ENCODE measurements at regions not wholly inside any gene's neighbourhood (a gene's known extent, or its start where the extent isn't known, plus 50 kb on each side); places are given as distances from the start of the nearest gene placed in this dataset.

GRCh38 chr9:1429297-1429696, 379.1 kb downstream of the DMRT2 start:
- DNase-seq (ENCODE audit: low read depth) = peak; percentile 43

DNA sequence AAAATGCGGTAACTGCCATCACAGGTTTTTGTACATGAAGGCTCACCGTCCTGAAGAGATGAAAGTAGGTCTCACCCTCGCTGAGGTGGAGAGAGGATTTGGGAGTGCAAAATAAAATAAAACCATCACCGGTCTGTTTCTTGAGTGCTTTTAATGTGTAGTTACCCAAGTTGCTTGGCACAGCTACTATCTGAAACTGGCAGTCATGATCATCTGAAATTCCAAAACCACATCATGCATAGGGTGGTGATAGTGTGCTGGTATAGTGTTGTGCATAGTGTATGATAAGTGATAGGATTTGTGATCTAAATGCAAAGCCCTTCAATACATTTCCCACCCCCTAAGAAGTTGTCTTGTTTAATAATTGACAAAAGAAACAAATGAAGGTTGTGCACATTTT, 381.3 kb downstream of the DMRT2 start:
- no peak for DNase-seq (ENCODE audit: low read depth)

DNA sequence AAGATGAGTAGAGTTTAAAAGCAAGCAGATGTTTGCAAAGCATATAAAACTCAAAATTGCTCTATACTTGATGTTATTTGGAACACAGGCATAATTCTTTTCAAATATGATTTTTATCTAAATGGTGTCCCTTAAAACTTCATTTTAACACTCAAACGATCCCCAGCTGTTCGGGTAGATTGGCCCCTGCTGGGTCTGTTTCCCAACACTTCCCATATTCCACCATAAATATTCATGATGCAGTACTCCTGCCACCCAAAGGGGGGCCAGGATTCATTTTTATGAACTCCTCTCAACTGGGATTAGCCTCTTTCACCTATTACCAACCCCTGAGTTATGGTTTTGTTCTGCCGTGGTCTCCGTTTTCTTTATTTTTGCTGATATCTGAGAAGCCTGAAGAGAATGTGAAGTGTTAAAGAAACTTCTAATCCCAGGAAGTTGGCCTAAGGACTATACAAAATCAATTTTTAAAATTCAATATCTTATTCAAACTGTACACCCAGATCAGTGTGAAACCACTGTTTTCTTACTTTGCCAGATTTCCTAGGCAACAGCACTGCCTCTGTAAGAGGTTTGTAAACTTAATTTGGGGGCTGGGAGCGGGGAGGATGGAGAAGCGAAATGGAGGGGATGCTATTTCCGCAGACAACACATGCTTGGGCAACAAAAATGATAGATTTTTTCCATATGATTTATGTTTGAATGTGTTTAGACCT, 384.1 kb downstream of the DMRT2 start:
- DNase-seq (ENCODE audit: low read depth) = peak; percentile 8

- DNase-seq (ENCODE audit: low read depth) = no peak
Measured at GRCh38 chr9:1434811-1435210, 384.7 kb downstream of the DMRT2 start.

DNA sequence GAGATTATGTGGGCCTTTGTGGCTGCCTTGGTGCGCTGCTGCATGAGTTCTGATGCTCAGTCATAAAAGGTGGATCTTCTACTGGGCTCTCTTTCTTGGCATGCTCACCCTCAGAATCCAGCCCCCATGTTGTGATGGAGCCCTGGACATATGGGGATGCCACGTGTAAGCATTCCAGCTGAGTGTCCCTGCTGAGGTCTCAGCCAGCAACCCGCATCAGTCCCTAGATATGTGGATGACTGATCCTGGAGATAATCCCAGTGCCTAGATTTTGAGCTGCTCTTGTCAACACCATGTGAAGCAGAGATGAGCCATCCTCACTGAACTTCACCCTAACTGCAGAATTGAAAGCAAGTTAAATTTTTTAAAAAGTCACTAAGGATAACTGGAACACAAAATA, 390.1 kb downstream of the DMRT2 start:
- no peak for DNase-seq (ENCODE audit: low read depth)

- no peak for DNase-seq (ENCODE audit: low read depth)
Measured at GRCh38 chr9:1442105-1442504, 391.9 kb downstream of the DMRT2 start.

DNA sequence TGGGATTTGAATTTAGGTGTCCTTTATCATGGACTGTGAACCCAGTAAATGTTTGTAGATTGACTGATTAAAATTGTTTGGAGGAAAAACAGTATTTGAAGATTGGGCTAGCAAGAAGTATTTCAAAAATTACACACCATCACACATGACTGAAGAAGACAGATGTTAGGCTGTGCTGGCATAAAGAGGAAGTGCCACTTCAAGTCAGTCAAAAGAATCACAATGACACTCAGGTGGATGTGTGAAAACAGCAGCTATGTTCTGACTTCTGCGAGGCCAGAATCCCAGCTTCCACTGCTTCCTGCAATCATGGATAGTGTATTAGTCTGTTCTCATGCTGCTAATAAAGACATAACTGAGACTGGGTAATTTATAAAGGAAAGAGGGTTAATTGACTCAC, 393.3 kb downstream of the DMRT2 start:
- no peak for DNase-seq (ENCODE audit: low read depth)

DNA sequence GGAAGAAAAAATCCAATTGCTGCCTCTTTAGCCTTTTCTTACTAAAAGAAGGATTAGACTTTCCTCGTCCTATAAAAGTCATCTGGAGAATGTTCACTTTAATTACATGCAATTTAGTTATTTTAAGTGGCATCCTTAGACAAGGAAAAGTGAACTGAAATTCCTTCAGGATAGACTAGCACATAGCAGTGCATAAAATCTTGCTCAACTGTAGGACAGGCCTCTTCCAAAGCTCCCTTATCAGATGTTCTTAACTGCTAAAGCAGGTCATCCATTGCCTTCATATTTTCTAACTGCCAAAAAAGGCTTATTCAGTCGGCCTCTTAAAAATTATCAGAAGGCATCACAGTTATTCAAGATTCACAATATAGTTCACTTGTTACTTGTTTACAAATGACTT, 396.5 kb downstream of the DMRT2 start:
- no peak for DNase-seq (ENCODE audit: low read depth)

DNA sequence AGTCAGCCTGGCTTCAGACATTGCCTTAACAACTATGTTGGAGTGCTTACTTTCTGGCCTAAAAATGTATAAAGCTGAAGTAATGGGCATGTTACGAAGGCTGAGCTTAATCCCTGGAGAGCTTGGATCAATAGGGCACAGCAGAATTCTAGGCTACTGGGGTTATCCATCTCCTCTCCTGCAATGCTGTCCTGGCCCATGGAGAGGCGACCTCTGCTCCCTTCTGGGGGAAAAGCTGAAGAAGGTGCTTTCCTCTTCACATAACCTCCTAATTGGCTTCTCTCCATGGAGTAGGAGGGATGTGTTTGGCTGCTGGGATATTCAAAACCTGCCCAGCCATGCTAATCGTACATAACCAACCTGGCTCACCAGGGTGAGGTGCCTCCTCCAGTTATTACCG, 403.5 kb downstream of the DMRT2 start:
- no peak for DNase-seq (ENCODE audit: low read depth)

- no peak for DNase-seq (ENCODE audit: low read depth)
Measured at GRCh38 chr9:1454211-1454610, 404.1 kb downstream of the DMRT2 start.

DNA sequence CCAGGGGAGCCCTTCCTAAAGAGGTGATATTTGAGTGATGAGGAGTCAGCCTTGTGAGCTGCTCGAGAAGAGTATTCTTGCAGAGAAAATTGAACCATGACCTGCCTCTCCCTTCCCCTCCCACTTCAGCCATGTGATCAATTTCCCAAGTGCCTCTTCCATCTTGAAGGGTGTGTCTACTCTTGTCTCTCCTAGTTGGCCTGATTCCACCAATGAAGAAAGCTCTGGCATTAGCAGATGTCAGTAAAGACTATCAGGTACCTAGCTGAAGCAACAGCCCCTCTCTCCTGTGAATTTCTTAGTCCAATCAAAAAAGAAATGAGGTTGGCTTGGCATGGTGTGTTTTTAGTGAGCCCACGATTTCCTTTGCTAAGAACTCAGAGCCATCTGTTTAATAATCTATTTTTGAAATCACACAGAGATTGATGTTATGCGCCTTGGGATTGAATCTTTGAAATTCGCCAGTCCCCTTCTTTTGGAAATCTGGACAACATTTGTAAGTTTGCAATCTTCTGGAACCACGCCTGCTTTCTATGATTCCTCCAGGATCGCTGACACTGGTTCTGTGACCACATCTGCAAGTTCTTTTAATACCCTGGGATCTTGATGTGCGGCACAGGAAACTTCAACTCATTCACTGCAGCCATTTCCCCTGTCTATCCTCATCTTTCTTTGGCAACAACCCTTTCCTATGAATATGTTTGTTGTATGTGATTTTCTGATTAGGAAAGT, 404.6 kb downstream of the DMRT2 start:
- no peak for DNase-seq (ENCODE audit: low read depth)

DNA sequence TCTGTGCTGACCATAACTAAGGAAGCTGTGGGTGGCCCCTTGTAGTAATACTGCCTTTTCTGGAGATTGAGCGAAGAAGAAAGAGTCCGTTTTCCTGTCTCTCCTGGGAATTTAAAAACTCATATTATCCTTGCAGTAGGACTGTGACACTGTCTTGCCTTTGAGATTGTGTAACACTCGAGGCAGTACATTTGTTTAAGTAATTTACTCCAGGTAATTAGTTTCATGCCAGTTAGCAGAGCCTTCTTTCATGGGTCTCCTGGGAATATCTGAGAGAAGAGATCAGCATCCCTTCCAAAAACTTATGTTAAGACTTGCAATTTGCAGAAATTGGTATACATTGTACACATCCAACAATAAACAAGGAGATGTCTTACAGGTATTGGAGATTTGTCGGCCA, 405.6 kb downstream of the DMRT2 start:
- DNase-seq (ENCODE audit: low read depth) = no peak

GRCh38 chr9:1456301-1457024, 406.3 kb downstream of the DMRT2 start:
- no peak for DNase-seq (ENCODE audit: low read depth)

- no peak for DNase-seq (ENCODE audit: low read depth)
Measured at GRCh38 chr9:1457460-1457859, 407.3 kb downstream of the DMRT2 start.

DNA sequence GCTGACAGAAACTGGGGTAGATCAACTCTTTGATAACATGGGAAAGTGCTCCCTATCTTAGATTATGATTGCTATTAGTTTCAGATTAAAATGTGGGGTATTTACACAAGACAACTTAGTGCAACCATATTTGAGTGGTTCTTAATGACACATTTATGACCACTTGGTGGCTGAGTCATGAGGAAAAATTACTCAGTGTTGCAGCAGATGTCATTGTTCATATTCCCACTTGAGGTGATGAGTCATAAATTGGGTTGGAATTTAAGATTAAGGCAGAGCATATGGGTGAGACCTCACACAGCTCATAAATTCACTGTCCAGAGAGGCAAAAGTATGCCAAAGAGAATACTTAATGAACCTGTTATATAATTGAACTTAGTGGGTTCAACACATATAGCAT, 408.3 kb downstream of the DMRT2 start:
- peak; percentile 93 for DNase-seq (ENCODE audit: low read depth)

DNA sequence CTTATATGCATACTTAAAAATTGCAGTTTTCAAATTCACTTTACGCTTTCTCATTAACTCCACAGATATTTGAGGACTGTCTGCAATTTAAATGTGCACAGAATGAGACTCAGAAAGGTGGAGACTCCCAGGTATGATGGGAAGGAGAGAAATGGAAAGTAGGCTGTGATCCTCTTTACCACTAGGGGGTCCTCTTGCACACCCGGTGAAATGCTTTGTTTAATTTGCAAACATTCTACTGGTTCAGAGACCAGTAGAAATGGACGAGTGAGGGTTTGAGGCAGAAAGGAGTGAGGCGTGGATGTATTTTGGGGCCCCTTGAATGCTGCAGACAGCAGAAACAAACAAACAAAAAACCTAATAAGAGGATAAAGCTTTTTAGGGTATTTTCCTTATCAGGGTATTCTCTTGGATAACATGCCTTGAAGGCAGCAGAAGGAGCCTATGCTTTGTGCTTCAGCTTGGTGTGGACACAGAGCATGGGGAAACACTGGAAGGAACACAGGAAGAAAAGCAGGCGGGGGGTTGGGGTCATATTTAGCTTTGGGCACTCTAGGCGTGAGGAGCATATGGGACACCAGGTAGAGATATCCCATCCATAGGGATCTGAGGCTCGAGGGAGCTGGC, 410.1 kb downstream of the DMRT2 start:
- DNase-seq (ENCODE audit: low read depth) = peak; percentile 37

DNA sequence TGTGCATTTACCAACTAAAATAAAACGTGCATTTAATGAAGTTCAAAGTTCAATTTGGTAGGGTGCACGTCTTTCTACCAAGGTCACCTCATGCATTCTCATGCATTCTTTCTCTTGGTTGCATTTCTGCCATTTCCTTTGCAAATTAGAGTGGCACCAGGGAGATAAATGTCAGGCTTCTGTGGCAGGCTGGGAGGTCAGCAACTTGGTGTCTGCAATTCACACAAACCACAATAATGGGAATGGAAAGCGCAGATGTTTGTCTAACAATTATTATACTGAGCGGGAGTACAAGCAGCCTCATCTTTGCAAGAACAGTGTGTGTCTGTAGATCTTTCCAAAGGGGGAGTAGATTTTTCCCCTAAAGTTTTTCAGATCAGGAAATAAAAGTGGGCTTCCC, 411.7 kb downstream of the DMRT2 start:
- DNase-seq (ENCODE audit: low read depth) = no peak

- DNase-seq (ENCODE audit: low read depth) = peak; percentile 19
Measured at GRCh38 chr9:1462626-1463308, 412.6 kb downstream of the DMRT2 start.

DNA sequence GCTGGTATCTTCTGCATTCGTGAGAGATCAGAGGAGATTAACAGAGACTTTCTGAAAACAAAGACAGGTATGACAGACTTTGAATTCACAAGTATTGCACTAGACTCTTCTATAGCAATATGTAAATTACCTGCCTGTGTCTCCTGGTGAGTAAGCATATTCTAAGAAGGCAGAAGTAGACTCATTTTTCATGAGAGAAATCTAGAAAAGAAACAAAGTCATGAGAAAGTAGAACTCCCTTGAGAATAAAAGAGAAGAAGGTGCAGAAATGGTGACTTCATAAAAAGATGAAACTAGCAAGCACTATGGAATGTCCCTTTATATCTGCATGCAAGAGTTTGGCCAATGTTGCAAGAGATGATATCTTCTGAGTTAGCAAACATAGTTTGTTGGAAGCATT, 419.8 kb downstream of the DMRT2 start:
- DNase-seq (ENCODE audit: low read depth) = no peak

GRCh38 chr9:1473956-1474634, 423.9 kb downstream of the DMRT2 start:
- no peak for DNase-seq (ENCODE audit: low read depth)

DNA sequence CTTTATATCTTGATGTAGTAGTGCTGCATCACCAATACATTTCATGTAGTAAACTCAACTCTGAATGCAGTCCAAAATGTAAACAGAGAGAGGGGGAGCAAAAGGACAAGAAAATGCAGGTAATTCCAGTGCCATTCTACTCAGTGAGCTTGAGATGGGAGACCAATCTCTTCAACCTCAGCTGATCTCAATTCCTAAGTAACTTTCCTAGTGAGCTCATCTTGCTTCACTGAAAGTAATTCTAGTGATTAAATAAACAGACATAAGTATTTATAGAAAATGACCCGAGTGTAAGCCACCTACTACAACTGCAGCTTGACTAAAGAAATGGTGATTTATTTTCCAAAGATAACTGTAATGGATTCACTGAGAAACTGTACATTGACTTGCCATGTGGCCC, 424.5 kb downstream of the DMRT2 start:
- DNase-seq (ENCODE audit: low read depth) = no peak
